HG03280 (cell line): ENCODE measurements at regions not wholly inside any gene's neighbourhood (a gene's known extent, or its start where the extent isn't known, plus 50 kb on each side); places are given as distances from the start of the nearest gene placed in this dataset.
"Not testable (repeated sequence)": the region's sequence is repeated elsewhere in the genome, so short reads cannot be mapped to it uniquely, and the experiment has no call there.

Experiments
- ATAC-seq: cut with Tn5 transposase; IDR thresholded peaks from one replicate; pipeline ENCODE4 v1.9.1; 2021; ENCODE audit warnings: mild to moderate bottlenecking, moderate library complexity; ENCODE audit not compliant: unreplicated experiment

DNA sequence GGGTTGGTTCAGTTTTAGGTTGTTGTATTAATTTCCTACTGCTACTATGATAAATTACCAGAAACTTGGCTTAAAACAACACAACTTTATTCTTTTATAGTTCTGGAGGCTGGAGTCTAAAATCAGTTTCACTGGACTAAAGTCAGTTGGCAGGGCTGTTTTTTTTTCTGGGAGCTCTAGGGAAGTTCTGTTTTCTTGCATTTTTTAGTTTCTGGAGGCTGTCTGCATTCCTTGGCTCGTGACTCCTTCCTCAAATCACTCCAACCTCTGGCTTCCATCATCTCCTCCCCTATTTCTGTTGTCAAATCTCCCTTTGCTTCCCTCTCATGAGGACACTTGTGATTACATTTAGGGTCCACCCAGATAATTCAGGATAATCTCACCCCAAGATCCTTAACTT is 51.3 kb upstream of the SUB1 start:
- ATAC-seq = no peak

DNA sequence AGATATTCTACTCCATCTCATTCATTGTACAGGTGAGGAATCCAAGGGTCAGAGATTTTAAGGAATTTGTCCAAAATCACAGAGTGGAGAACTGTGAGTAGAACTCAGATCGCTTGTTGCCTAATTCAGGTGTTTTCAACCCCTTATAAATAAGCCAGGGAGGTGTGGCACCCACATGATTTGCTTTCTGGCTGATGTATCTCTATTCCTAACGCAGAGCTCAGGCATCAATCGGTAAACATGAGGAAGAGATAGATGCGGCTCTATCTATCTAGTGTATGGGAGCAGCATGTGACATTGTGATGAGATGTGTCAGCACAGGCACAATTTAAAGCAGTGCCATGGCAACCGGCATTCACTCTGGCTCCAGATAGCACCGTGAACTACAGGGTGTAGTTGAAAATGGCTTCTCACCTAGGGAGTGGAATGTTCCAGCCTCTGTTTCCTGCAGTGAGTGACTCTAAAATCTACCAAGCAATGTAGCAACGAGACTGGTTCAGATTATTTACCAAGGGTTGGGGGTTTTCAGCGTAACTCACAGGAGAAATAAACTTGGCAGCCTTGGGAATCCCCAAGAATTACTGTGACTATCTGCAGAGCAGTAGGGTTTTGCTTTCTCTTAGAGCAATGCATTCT is 53.4 kb upstream of the SUB1 start:
- peak; percentile 65 for ATAC-seq

DNA sequence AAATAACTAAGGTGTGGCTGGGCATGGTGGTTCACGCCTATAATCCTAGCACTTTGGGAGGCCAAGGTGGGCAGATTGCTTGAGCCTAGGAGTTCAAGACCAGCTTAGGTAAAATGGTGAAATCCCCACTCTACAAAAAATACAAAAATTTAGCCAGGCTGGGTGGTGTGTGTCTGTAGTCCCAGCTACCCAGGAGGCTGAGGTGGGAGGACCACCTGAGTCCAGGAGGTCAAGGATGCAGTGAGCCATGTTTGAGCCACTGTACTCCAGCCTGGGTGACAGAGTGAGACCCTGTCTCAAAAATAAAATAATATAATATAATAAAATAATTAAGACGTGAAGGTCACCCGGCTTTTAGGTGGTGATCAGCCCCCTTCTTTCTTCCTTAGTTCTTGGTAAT is 58.0 kb upstream of the SUB1 start:
- ATAC-seq = not testable (repeated sequence)

DNA sequence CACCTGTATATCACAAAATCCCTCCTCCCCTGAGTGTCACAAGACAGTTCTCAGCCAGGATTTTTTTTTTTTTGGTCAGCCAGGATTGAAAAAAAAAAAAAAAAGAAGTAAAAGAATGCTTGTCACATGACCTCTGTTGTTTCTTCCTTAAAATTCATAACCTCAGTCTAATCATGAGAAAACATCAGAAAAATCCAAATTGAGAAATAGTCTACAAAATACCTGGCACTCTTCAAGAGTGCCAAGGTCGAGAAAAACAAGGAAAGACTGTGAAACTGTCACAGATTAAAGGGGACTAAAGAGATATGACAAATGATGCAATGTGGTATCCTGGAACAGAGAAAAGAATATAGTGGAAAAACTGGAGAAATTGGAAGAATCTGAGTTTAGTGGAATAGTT is 58.5 kb upstream of the SUB1 start:
- ATAC-seq = no peak

DNA sequence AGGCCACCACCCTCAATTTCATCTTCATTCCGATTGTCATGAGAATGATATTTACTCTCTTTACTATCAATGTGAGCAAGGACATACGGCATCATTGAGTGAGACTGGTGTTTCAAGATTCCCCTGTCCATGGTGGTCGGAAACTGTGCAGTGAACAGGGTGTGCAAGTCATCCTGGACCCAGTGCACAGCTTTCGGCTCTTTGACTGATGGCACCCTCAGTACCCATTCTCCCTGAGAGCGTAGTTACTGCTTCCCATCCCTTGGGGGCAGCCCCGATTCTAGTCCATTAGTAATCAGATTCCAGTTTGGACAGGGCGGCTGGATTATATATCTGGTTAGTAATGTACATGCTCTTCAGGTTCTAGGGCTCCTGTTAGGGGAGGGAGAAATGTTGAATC is 61.7 kb upstream of the SUB1 start:
- ATAC-seq = no peak

DNA sequence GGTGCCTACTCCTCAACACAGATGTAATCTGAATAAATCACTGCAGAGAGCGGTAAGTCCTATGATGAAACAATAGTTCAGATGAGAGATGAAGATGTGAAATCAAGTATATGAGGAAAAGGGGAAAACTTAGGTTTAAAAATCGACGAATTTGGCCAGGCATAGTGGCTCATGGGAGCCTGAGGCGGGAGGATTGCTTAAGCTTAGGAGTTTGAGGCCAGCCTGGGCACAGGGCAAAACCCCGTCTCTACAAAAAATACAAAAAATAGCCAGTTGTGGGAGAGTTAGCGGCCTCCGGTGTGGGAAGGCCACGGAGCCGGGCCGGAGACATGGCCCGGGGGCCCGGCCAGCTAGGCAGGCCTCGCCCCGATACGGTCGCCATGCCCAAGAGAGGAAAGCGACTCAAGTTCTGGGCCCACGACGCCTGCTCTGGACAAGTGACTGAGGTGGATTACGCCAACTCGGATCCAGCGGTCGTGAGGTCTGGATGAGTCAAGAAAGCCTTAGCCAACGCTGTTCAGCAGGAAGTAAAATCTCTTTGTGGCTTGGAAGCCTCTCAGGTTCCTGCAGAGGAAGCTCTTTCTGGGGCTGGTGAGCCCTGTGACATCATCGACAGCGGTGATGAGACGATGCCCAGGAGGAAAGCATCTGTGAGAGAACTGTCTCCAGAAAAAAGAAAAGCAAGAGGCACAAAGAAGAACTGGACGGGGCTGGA is 62.8 kb upstream of the SUB1 start:
- ATAC-seq = no peak

DNA sequence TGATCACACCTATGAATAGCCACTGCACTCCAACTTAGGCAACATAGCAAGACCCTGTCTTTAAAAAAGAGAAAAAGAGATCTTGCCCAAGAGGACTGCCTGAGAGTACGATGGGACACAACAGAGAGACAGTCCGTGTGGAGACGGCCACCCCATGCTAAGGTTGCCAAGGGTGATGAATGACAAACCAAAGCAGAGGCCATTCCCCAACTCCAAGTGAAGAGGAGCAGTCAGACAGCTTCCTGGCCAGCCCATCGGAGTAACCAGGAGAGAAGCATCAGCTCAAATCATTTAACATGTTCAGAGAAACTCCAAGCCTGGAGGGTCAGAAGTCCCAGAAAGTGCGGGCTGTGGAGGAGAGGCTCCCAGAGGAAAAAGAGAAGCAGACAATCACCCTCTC is 63.9 kb upstream of the SUB1 start:
- ATAC-seq = no peak

DNA sequence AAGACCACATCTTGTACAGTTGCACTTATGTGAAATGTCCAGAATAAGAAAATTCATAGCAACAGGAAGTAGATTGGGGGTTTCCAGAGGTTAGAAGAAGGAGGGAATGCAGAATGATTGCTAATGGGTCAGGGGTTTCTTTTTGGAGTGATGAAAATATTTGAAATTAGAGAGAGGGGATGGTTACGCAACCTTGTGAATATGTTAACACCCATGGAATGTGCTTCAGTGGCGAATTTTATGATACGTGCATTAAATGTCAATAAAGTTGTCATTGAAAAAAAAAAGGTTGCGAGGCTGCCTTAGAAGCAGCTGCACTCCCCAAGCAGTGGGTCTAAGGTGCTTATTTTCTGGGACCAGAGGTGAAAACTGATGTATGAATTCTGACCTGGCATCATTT is 64.4 kb upstream of the SUB1 start:
- no peak for ATAC-seq

DNA sequence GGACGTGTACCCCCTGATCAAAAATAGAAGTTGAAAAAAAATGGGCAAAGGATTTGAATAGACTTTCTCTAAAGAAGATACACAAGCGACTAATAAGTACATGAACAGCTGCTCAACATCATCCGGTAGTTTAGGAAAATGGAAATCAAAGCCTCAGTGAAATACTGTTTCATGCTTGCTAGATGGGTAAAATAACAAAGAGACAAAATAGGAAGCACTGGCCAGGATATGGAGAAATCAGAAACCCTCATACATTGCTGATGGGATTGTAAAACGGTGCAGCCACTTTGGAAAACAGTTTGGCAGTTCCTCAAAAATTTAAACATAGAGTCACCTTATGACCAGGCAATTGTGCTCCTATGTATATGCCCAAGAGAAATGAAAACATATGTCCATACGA is 65.0 kb upstream of the SUB1 start:
- no peak for ATAC-seq

DNA sequence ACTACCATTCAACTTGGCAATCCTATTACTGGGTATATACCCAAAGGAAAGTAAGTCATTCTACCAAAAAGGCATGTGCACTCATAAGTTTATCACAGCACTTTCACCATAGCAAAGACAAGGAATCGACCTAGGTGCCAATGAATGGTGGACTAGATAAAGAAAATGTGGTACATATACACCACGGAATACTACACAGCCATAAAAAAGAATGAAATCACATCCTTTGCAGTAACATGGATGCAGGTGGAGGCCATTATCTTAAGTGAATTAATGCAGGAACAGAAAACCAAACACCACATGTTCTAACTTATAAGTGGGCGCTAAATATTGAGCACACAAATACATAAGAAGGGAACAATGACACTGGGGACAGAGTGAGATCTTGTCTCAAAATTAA is 65.8 kb upstream of the SUB1 start:
- no peak for ATAC-seq

DNA sequence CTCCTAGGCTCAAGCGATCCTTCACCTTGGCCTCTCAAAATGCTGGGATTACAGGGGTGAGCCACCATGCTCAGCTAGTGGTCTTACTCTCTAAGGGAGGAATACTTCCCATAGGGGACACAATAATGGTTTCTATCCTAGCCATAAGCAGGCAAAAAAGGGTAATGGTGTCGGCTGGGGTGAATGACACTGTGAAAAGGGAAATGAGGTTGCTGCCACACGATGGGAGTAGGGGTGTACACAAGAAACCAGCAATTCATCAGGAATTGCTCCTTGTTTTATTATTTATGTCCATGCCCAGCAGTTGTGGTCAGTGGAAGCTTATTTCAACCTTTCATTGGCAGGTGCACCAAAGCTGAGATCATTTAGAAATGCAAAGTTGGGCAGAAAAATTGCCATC is 70.3 kb upstream of the ZFR start:
- no peak for ATAC-seq

DNA sequence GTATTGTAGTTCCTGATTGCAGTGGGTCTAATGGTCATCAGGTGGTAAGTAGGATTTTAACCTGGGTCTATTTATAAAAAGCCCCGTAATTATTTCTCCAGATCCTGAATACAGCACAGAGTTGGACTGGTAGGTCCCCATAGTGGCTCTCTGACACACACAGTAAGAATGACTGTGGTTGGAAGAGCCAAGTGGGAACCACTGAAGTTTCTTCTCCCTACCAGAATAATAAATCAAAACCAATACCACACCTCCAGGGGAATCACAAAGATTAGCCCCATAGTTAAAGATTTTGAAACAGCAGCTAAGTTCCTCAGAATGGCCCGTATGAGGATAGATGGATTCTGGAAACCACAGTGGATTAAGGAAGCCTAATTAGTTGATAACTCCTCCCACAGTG is 68.4 kb upstream of the ZFR start:
- ATAC-seq = no peak

DNA sequence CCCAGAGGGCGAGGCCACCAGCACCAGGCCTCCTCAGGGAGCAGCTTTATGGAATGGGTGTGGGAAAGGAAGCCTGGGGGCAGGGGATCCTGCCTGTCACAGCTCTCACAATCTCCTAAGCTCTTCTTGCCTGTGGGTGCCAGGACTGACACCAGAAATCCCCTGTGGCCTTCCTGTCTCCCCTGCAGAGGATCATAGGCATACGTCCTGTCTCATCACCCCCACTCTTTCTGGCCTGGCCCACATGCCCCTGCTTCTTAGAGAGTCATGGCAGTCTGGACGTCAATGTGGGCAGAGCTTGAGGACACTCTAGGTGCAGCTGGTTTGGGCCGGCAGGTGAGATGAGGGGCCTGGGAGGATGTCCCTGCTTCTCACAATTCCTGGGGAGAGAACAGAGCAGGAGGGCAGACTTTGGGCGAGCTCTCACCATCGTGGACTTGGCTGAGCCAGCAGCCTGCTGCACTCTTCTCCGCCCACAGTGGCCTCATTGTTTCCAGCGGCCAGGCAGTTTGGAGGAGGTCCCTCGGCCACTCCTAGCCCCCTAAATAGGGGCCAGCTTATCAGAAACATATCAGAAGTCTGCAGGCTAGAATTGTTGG is 67.3 kb upstream of the ZFR start:
- ATAC-seq = no peak

DNA sequence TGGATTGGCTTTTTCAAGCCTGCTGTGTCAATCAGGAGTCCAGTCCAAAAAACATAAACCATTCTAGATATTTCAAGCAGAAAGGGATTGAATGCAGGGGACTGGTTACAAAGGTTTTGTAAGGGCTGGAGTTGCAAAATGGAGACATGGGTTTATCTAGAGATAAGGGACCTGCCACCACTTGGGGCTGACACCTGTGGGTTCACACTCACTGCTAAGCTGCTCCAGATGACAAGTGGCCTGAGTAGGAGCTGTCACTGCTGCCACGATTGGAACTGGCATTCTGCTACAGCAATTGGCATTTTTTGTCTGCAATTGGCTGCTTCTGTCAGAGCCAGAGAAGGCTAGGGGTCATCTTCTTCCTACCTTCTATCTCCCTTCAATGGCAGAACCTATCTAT is 66.3 kb upstream of the ZFR start:
- ATAC-seq = no peak

DNA sequence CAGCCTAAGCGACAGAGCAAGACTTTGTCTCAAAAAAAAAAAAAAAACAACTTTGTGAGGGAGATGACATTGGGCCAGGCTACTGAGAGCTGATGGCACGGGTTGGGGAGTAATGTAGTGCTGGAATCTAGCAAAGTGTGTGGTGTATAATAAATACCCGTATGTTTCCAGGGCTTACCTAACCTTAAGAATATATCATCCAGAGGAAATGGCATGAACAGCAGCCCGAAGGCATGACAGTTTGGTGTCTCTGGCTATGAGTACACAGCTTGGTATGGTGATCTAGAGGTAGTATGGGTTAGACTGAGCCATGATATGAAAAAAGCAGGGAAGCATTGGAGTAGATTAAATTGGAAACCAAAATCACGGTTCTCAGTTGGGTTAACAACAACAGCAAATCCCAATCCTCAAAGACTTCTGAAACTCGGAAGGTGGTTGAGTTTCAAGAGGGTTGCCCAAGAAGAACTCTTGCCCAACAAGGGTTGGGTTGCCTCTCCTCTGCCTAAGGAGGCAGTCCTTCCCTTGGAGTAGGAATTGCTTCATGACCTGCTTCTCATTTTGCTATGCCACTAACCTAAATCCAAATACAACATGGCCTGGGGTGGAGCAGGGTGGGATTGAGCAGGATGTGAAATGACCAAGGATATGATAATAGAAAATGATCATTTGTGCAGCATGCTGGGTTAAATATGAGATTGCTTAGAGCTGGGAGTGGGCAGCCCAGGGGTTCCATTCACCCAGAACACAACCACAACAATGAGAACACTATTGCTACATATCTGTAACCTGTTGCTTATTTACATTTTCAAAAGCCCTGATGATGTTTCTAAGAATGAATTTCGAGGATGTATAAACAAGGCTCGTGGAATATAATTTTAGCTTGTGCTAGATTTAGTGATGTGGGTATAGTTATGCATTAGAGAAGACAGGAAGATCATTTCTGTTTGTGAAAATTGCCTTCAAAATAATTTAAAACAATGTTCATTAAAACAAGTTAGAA is 64.6 kb upstream of the ZFR start:
- ATAC-seq = no peak

DNA sequence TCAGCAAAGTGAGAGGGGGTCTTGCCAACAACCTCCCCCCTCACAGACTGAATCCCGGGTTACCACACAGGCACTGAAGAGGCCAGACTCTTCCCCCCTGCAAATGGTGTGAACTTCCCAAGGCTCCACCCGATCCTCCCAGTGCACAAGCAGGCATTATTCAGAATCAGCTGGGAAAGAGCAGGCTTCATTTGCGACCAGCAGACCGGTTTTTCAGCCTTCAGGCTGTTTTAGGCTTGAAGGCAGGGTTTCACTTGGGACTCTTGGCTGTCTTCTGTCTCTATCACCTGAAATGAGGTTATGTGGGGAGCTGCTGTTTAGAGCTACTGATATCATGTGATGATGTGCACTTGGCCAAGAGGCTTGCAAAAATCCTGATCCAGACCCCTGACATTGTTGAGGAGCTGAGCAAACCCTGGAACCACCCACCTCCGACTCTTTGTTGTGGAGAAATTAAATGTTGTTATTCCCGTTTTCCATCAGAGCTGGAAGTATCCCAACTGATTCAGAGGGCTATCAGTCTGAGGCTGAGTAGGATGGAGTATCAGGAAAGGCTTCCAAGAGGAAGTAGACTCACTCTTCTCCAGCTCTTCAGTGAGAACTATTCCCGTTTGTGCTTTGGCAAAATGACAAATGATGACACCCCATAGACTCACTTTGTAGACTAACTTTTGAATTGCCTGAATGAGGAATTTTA is 63.3 kb upstream of the ZFR start:
- no peak for ATAC-seq

DNA sequence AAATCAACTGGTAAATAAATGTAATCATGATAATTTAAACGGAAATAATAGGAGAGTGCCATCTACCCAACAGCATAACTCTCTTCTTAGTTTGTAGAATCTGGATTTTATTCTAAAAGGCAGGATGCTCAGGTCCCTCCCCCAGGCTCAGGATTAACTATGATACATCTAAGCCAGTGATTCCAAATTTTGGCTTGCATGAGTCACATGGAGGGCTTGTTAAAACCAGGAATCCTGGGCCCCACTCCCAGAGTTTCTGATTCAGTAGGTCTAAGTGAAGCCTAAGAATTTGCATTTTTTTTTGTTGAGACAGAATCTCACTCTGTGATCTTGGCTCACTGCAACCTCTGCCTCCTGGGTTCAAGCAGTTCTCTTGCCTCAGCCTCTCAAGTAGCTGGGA is 62.3 kb upstream of the ZFR start:
- no peak for ATAC-seq

DNA sequence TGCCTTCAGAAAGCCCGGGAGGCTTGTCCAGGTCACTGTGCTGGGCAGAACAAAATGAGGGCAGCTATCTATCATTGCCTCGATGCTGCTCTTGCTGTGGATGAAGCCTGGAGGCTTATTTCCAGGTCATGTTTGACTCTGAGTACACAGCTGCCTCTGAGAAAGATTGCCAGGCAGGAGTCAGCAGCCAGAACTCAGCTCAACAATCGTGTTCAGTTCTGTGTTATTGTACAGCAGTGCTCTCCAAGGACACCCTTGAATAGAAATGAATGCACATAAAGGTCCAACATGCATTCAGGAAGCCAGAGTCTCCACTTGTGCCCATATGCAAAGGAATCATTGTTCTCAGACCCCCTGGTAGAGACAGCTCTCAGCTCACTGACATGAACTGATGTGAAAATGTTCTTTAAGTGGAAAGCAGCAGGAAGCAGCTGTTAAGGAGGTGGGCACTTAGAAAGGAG is 61.7 kb upstream of the ZFR start:
- ATAC-seq = no peak

DNA sequence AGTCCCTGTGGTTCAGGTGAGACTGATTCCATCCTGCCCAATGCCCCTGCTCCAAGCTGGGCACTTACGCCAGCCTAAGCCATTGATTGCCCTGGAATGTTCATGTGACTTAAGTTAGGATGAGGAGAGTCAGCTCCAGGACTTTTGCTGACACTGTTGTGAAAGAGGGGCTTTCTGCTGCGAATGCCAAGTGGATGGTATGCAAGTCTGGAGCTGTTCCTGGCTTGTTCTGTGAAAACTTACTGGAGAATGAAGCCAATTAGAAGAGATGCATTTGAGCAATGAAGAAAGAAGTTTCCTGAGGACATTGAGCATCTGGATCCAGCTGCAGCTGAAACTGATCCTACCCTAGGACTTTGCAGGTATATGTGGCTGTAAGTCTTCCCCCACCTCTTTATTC is 61.2 kb upstream of the ZFR start:
- no peak for ATAC-seq

DNA sequence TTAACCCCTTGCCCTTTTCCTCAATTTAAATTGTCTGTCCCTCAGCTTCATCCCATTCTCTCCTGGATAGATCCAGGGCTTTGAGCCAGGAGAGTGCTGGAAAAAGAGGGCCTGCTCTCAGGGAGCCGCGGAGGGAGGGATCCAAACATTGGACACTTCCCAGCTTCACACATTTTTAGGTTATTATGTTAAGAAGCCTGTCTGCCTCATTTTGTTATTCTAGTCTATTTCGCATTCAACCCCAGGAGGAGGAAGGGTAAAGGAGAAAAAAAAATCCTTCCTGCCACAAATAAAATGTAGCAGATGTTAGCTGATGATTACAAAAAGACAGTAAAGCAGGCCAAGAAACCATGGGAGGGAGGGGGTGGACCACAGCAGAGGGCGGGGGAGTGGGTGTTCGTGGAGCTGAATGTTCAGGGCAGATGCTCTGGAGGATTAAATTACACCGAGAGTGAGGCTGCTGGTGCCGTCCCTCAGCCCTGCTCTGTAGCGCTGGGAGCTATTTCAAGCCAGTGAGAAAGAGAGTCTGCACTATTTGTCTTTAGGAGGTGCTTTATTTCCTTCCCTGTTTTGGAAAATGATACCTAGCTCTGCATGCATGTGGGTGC is 60.6 kb upstream of the ZFR start:
- ATAC-seq = no peak
